ENCODE measurements at regions not wholly inside any gene's neighbourhood (a gene's known extent, or its start where the extent isn't known, plus 50 kb on each side); places are given as distances from the start of the nearest gene placed in this dataset.

- Histone ChIP-seq H3K4me1 (ENCODE audit: control insufficient read depth in 2 of 2, insufficient read depth in 2 of 2, low read length in 2 of 2) (no peaks in the 10 kb centered on the region), H3K27me3 (ENCODE audit: control insufficient read depth in 2 of 2, insufficient read depth in 2 of 2, low read length in 2 of 2) (no peaks in the 10 kb centered on the region), H3K36me3 (ENCODE audit: control insufficient read depth in 2 of 3, insufficient read depth in 3 of 3, low read length in 3 of 3) (no peaks in the 10 kb centered on the region), H3K27ac (ENCODE audit: low read depth, low read length) (no peak overlapping the region), H3K9me3 (ENCODE audit: control insufficient read depth in 2 of 3, low read length in 3 of 3) (no peaks in the 10 kb centered on the region), H3K4me3 (ENCODE audit: low read length) (no peak overlapping the region)
- H3K4me3 Mint-ChIP-seq = no peak overlapping the region
- intact Hi-C loops (cut with micrococcal nuclease) = no loop called here
- H3K27ac Mint-ChIP-seq = no peak overlapping the region
- ChIA-PET CTCF (no interaction called here), POLR2A (no interaction called here)
- H3K27me3 Mint-ChIP-seq = no peaks in the 10 kb centered on the region
- peaks cover 0 to 13% (median 3%) of the 10 kb centered on the region in 11 donors for H3K9me3 Mint-ChIP-seq
- no peaks in the 10 kb centered on the region for H3K4me1 Mint-ChIP-seq
- no peak for ATAC-seq
- no peaks in the 10 kb centered on the region for H3K36me3 Mint-ChIP-seq
- no peak for DNase-seq
These were observed 892.9 kb downstream of the EFNB2 start for GRCh38 chr13:105642511-105642958.

DNA sequence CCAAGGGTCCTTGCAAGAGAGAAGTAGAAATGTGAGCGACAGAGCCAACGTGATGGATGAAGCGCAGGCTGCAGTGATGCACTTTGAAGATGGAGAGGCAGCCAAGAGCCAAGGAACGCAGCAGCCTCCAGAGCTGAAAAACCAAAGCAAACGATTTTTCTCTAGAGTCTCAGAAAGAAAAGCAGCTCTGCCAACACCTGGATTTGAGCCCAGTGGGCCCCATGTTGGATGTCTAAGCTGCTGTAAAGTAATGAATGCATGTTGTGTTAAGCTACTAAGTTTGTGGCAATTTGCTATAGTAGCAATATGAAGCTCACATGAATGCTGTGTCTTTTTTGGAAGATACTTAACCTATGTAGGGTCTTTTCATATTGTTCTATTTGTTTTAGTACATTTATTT is 894.3 kb downstream of the EFNB2 start:
- no peaks in the 10 kb centered on the region for H3K36me3 ChIP-seq (ENCODE audit: control insufficient read depth in 2 of 3, insufficient read depth in 3 of 3, low read length in 3 of 3)
- H3K9me3 ChIP-seq (ENCODE audit: control insufficient read depth in 2 of 3, low read length in 3 of 3) = no peaks in the 10 kb centered on the region
- Mint-ChIP-seq H3K4me1 (no peaks in the 10 kb centered on the region), H3K36me3 (no peaks in the 10 kb centered on the region), H3K9me3 (peaks cover 0 to 13% (median 2%) of the 10 kb centered on the region in 11 donors), H3K27ac (no peak overlapping the region), H3K27me3 (no peaks in the 10 kb centered on the region), H3K4me3 (no peak overlapping the region)
- no peaks in the 10 kb centered on the region for H3K27me3 ChIP-seq (ENCODE audit: control insufficient read depth in 2 of 2, insufficient read depth in 2 of 2, low read length in 2 of 2)
- no peak overlapping the region for H3K4me3 ChIP-seq (ENCODE audit: low read length)
- DNase-seq (no peak), ATAC-seq (no peak)
- ChIA-PET CTCF (no interaction called here), POLR2A (no interaction called here)
- no peak overlapping the region for H3K27ac ChIP-seq (ENCODE audit: low read depth, low read length)
- intact Hi-C loops (cut with micrococcal nuclease) = no loop called here
- H3K4me1 ChIP-seq (ENCODE audit: control insufficient read depth in 2 of 2, insufficient read depth in 2 of 2, low read length in 2 of 2) = no peaks in the 10 kb centered on the region

GRCh38 chr13:105638426-105638825 is 897.0 kb downstream of the EFNB2 start:
- H3K27me3 Mint-ChIP-seq = no peaks in the 10 kb centered on the region
- intact Hi-C loops (cut with micrococcal nuclease) = no loop called here
- CTCF ChIA-PET = no interaction called here

DNA sequence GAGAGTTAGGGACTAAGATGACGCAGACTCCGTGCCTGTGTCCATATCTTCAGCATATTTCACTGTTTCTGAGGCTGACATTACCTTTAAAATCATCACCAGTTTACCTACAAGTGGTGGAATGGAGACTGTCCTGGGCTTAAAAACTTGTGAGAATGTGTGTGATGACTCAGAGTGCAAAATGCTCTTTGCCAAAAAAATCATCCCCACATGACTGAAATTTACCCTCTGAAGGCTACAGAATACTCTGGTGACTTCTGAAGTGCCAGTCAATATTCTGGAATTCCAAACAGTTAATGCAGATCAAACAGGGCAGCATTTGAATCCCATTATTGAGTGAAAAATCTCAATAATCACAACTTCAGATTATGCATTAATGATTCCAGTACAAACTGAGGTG is 901.4 kb downstream of the EFNB2 start:
- CTCF ChIA-PET = no interaction called here
- no peaks in the 10 kb centered on the region for H3K36me3 Mint-ChIP-seq
- no peak overlapping the region for H3K4me3 Mint-ChIP-seq
- Histone ChIP-seq H3K4me1 (ENCODE audit: control insufficient read depth in 2 of 2, insufficient read depth in 2 of 2, low read length in 2 of 2) (no peaks in the 10 kb centered on the region), H3K27me3 (ENCODE audit: control insufficient read depth in 2 of 2, insufficient read depth in 2 of 2, low read length in 2 of 2) (no peaks in the 10 kb centered on the region), H3K9me3 (ENCODE audit: control insufficient read depth in 2 of 3, low read length in 3 of 3) (no peaks in the 10 kb centered on the region), H3K27ac (ENCODE audit: low read depth, low read length) (no peak overlapping the region), H3K4me3 (ENCODE audit: low read length) (no peak overlapping the region), H3K36me3 (ENCODE audit: control insufficient read depth in 2 of 3, insufficient read depth in 3 of 3, low read length in 3 of 3) (no peaks in the 10 kb centered on the region)
- no peaks in the 10 kb centered on the region for H3K27me3 Mint-ChIP-seq
- POLR2A ChIA-PET = no interaction called here
- no peak overlapping the region for H3K27ac Mint-ChIP-seq
- intact Hi-C loops (cut with micrococcal nuclease) = no loop called here
- DNase-seq = no peak
- ATAC-seq = no peak
- peaks cover 0 to 4% (median 0%) of the 10 kb centered on the region in 11 donors for H3K9me3 Mint-ChIP-seq
- no peaks in the 10 kb centered on the region for H3K4me1 Mint-ChIP-seq

More at GRCh38 chr13:105638426-105638825, 897.0 kb downstream of the EFNB2 start:
- Histone ChIP-seq H3K36me3 (ENCODE audit: control insufficient read depth in 2 of 3, insufficient read depth in 3 of 3, low read length in 3 of 3) (no peaks in the 10 kb centered on the region), H3K9me3 (ENCODE audit: control insufficient read depth in 2 of 3, low read length in 3 of 3) (no peaks in the 10 kb centered on the region), H3K4me3 (ENCODE audit: low read length) (no peak overlapping the region), H3K4me1 (ENCODE audit: control insufficient read depth in 2 of 2, insufficient read depth in 2 of 2, low read length in 2 of 2) (no peaks in the 10 kb centered on the region), H3K27me3 (ENCODE audit: control insufficient read depth in 2 of 2, insufficient read depth in 2 of 2, low read length in 2 of 2) (no peaks in the 10 kb centered on the region), H3K27ac (ENCODE audit: low read depth, low read length) (no peak overlapping the region)
- H3K9me3 Mint-ChIP-seq = peaks cover 0 to 5% (median 0%) of the 10 kb centered on the region in 11 donors
- H3K27ac Mint-ChIP-seq = no peak overlapping the region
- ATAC-seq (no peak), DNase-seq (no peak)
- H3K4me1 Mint-ChIP-seq = no peaks in the 10 kb centered on the region
- POLR2A ChIA-PET = no interaction called here
- H3K36me3 Mint-ChIP-seq = no peaks in the 10 kb centered on the region
- H3K4me3 Mint-ChIP-seq = no peak overlapping the region

GRCh38 chr13:105630431-105630830 is 905.0 kb downstream of the EFNB2 start:
- ATAC-seq = no peak
- Mint-ChIP-seq H3K27me3 (no peaks in the 10 kb centered on the region), H3K36me3 (no peaks in the 10 kb centered on the region), H3K27ac (no peak overlapping the region), H3K4me3 (no peak overlapping the region), H3K4me1 (no peaks in the 10 kb centered on the region), H3K9me3 (peaks cover 0 to 4% (median 0%) of the 10 kb centered on the region in 11 donors)
- Histone ChIP-seq H3K27ac (ENCODE audit: low read depth, low read length) (no peak overlapping the region), H3K36me3 (ENCODE audit: control insufficient read depth in 2 of 3, insufficient read depth in 3 of 3, low read length in 3 of 3) (no peaks in the 10 kb centered on the region), H3K4me3 (ENCODE audit: low read length) (no peak overlapping the region), H3K4me1 (ENCODE audit: control insufficient read depth in 2 of 2, insufficient read depth in 2 of 2, low read length in 2 of 2) (no peaks in the 10 kb centered on the region), H3K27me3 (ENCODE audit: control insufficient read depth in 2 of 2, insufficient read depth in 2 of 2, low read length in 2 of 2) (no peaks in the 10 kb centered on the region), H3K9me3 (ENCODE audit: control insufficient read depth in 2 of 3, low read length in 3 of 3) (no peaks in the 10 kb centered on the region)
- POLR2A ChIA-PET = no interaction called here
- CTCF ChIA-PET = interaction anchor here (0.8 kb wide), 1 partner anchor 101 kb away, joined by 3 read pairs; no protein-coding TSS in a partner anchor
- intact Hi-C loops (cut with micrococcal nuclease) = no loop called here
- DNase-seq = no peak

DNA sequence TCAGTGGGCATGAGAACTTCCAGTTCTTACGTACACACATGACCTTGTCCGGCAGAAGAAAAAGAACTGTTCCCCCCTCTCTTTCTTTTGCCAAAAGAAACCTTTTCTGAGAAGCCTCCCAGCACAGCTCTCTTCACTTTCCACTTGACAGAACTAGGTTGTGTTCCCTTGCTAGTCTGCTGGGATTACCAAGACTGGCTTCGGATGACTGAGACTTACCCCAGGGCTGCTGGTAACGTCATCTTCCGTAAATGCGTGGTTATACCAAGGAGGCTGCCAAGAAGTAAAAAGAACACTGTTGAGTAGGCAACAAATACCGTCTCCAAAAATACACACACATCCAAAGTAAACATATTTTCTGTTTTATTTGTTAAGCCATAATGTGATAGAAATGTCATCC is 908.2 kb downstream of the EFNB2 start:
- Histone ChIP-seq H3K9me3 (ENCODE audit: control insufficient read depth in 2 of 3, low read length in 3 of 3) (no peaks in the 10 kb centered on the region), H3K4me1 (ENCODE audit: control insufficient read depth in 2 of 2, insufficient read depth in 2 of 2, low read length in 2 of 2) (no peaks in the 10 kb centered on the region), H3K27ac (ENCODE audit: low read depth, low read length) (no peak overlapping the region), H3K4me3 (ENCODE audit: low read length) (no peak overlapping the region), H3K36me3 (ENCODE audit: control insufficient read depth in 2 of 3, insufficient read depth in 3 of 3, low read length in 3 of 3) (no peaks in the 10 kb centered on the region), H3K27me3 (ENCODE audit: control insufficient read depth in 2 of 2, insufficient read depth in 2 of 2, low read length in 2 of 2) (no peaks in the 10 kb centered on the region)
- Mint-ChIP-seq H3K27ac (no peak overlapping the region), H3K36me3 (no peaks in the 10 kb centered on the region), H3K27me3 (no peaks in the 10 kb centered on the region), H3K4me3 (no peak overlapping the region), H3K9me3 (peaks cover 0 to 5% (median 0%) of the 10 kb centered on the region in 11 donors), H3K4me1 (no peaks in the 10 kb centered on the region)
- ATAC-seq = no peak
- DNase-seq = no peak
- intact Hi-C loops (cut with micrococcal nuclease) = no loop called here
- ChIA-PET POLR2A (no interaction called here), CTCF (no interaction called here)

- POLR2A ChIA-PET = no interaction called here
- H3K36me3 ChIP-seq (ENCODE audit: control insufficient read depth in 2 of 3, insufficient read depth in 3 of 3, low read length in 3 of 3) = no peaks in the 10 kb centered on the region
- no peaks in the 10 kb centered on the region for H3K9me3 ChIP-seq (ENCODE audit: control insufficient read depth in 2 of 3, low read length in 3 of 3)
- peaks cover 0 to 5% (median 0%) of the 10 kb centered on the region in 11 donors for H3K9me3 Mint-ChIP-seq
- no peaks in the 10 kb centered on the region for H3K36me3 Mint-ChIP-seq
- intact Hi-C loops (cut with micrococcal nuclease) = no loop called here
- ATAC-seq (no peak), DNase-seq (no peak)
- H3K27me3 ChIP-seq (ENCODE audit: control insufficient read depth in 2 of 2, insufficient read depth in 2 of 2, low read length in 2 of 2) = no peaks in the 10 kb centered on the region
- H3K4me3 Mint-ChIP-seq = no peak overlapping the region
- no peak overlapping the region for H3K4me3 ChIP-seq (ENCODE audit: low read length)
- CTCF ChIA-PET = no interaction called here
- no peak overlapping the region for H3K27ac Mint-ChIP-seq
- no peaks in the 10 kb centered on the region for H3K4me1 ChIP-seq (ENCODE audit: control insufficient read depth in 2 of 2, insufficient read depth in 2 of 2, low read length in 2 of 2)
- no peaks in the 10 kb centered on the region for H3K4me1 Mint-ChIP-seq
- H3K27me3 Mint-ChIP-seq = no peaks in the 10 kb centered on the region
- no peak overlapping the region for H3K27ac ChIP-seq (ENCODE audit: low read depth, low read length)
These were observed 909.8 kb downstream of the EFNB2 start for GRCh38 chr13:105625691-105626090.
